Activated naive CD8-positive, alpha-beta T cell (primary cell): ENCODE measurements at regions not wholly inside any gene's neighbourhood (a gene's known extent, or its start where the extent isn't known, plus 50 kb on each side); places are given as distances from the start of the nearest gene placed in this dataset.
"Not testable (repeated sequence)": the region's sequence is repeated elsewhere in the genome, so short reads cannot be mapped to it uniquely, and the experiment has no call there.

Experiments
- H3K27ac Mint-ChIP-seq: one replicate; pipeline ENCODE4 v1.8.0; 2021; ENCODE audit warnings: mixed read lengths
- H3K27me3 Mint-ChIP-seq: one replicate; pipeline ENCODE4 v1.8.0; 2021; ENCODE audit warnings: mixed read lengths
- H3K36me3 Mint-ChIP-seq: one replicate; pipeline ENCODE4 v1.8.0; 2021; ENCODE audit warnings: mixed read lengths
- H3K4me1 Mint-ChIP-seq: one replicate; pipeline ENCODE4 v1.8.0; 2021; ENCODE audit warnings: low read depth, mixed read lengths
- H3K4me3 Mint-ChIP-seq: one replicate; pipeline ENCODE4 v1.8.0; 2021; ENCODE audit warnings: mild to moderate bottlenecking, mixed read lengths
- H3K9me3 Mint-ChIP-seq: one replicate; pipeline ENCODE4 v1.8.0; 2021; ENCODE audit warnings: low read depth, mixed read lengths

GRCh38 chr18:70411307-70411706 is 122.5 kb downstream of the SOCS6 start:
- no peaks in the 10 kb centered on the region for H3K9me3 Mint-ChIP-seq
- peaks cover 5% of the 10 kb centered on the region for H3K27me3 Mint-ChIP-seq
- H3K36me3 Mint-ChIP-seq, result no peaks in the 10 kb centered on the region
- H3K4me1 Mint-ChIP-seq, result no peaks in the 10 kb centered on the region
- H3K4me3 Mint-ChIP-seq, result no peak overlapping the region
- no peak overlapping the region for H3K27ac Mint-ChIP-seq

GRCh38 chr18:70405052-70405451 is 116.2 kb downstream of the SOCS6 start:
- Mint-ChIP-seq H3K9me3 (no peaks in the 10 kb centered on the region), H3K4me3 (no peak overlapping the region), H3K36me3 (no peaks in the 10 kb centered on the region), H3K4me1 (no peaks in the 10 kb centered on the region), H3K27ac (no peak overlapping the region), H3K27me3 (no peaks in the 10 kb centered on the region)

GRCh38 chr18:70400476-70400875 is 111.6 kb downstream of the SOCS6 start:
- Mint-ChIP-seq H3K4me3 (no peak overlapping the region), H3K9me3 (no peaks in the 10 kb centered on the region), H3K27ac (no peak overlapping the region), H3K36me3 (no peaks in the 10 kb centered on the region), H3K27me3 (no peaks in the 10 kb centered on the region), H3K4me1 (no peaks in the 10 kb centered on the region)

GRCh38 chr18:70398076-70398475 is 109.2 kb downstream of the SOCS6 start:
- Mint-ChIP-seq H3K36me3 (no peaks in the 10 kb centered on the region), H3K27me3 (no peaks in the 10 kb centered on the region), H3K4me1 (no peaks in the 10 kb centered on the region)

GRCh38 chr18:70397259-70397925 is 108.5 kb downstream of the SOCS6 start:
- H3K9me3 Mint-ChIP-seq, result no peaks in the 10 kb centered on the region
- H3K27ac Mint-ChIP-seq, result no peak overlapping the region
- H3K4me1 Mint-ChIP-seq, result no peaks in the 10 kb centered on the region
- H3K36me3 Mint-ChIP-seq, result no peaks in the 10 kb centered on the region
- H3K27me3 Mint-ChIP-seq, result no peaks in the 10 kb centered on the region
- no peak overlapping the region for H3K4me3 Mint-ChIP-seq

More at GRCh38 chr18:70398076-70398475, 109.2 kb downstream of the SOCS6 start:
- no peaks in the 10 kb centered on the region for H3K9me3 Mint-ChIP-seq
- H3K27ac Mint-ChIP-seq, result no peak overlapping the region
- H3K4me3 Mint-ChIP-seq, result no peak overlapping the region

- H3K9me3 Mint-ChIP-seq, H3K27me3 Mint-ChIP-seq, H3K27ac Mint-ChIP-seq, H3K4me1 Mint-ChIP-seq, H3K36me3 Mint-ChIP-seq, H3K4me3 Mint-ChIP-seq: not testable (repeated sequence)
Measured at GRCh38 chr18:70395771-70396170, 106.9 kb downstream of the SOCS6 start.

GRCh38 chr18:70394672-70395071 is 105.8 kb downstream of the SOCS6 start:
- Mint-ChIP-seq H3K36me3 (no peaks in the 10 kb centered on the region), H3K4me3 (no peak overlapping the region), H3K27ac (no peak overlapping the region), H3K27me3 (no peaks in the 10 kb centered on the region), H3K4me1 (no peaks in the 10 kb centered on the region), H3K9me3 (no peaks in the 10 kb centered on the region)

GRCh38 chr18:70390371-70391090 is 101.7 kb downstream of the SOCS6 start:
- Mint-ChIP-seq H3K27me3 (no peaks in the 10 kb centered on the region), H3K9me3 (no peaks in the 10 kb centered on the region), H3K27ac (no peak overlapping the region), H3K4me1 (no peaks in the 10 kb centered on the region), H3K36me3 (no peaks in the 10 kb centered on the region), H3K4me3 (no peak overlapping the region)

GRCh38 chr18:70389036-70389435 is 100.2 kb downstream of the SOCS6 start:
- not testable (repeated sequence) for H3K9me3 Mint-ChIP-seq, H3K4me3 Mint-ChIP-seq, H3K27ac Mint-ChIP-seq, H3K27me3 Mint-ChIP-seq, H3K36me3 Mint-ChIP-seq, H3K4me1 Mint-ChIP-seq

- Mint-ChIP-seq H3K9me3 (no peaks in the 10 kb centered on the region), H3K27me3 (no peaks in the 10 kb centered on the region), H3K4me1 (no peaks in the 10 kb centered on the region), H3K27ac (no peak overlapping the region), H3K4me3 (no peak overlapping the region), H3K36me3 (no peaks in the 10 kb centered on the region)
Measured at GRCh38 chr18:70387027-70387426, 98.2 kb downstream of the SOCS6 start.

- Mint-ChIP-seq H3K36me3 (no peaks in the 10 kb centered on the region), H3K4me1 (no peaks in the 10 kb centered on the region), H3K27ac (no peak overlapping the region), H3K4me3 (no peak overlapping the region), H3K9me3 (no peaks in the 10 kb centered on the region), H3K27me3 (no peaks in the 10 kb centered on the region)
Measured at GRCh38 chr18:70386582-70386981, 97.7 kb downstream of the SOCS6 start.

GRCh38 chr18:70385474-70385873 is 96.6 kb downstream of the SOCS6 start:
- Mint-ChIP-seq H3K9me3 (no peaks in the 10 kb centered on the region), H3K4me1 (no peaks in the 10 kb centered on the region), H3K4me3 (no peak overlapping the region), H3K27me3 (no peaks in the 10 kb centered on the region), H3K36me3 (no peaks in the 10 kb centered on the region), H3K27ac (no peak overlapping the region)

- Mint-ChIP-seq H3K4me3 (no peak overlapping the region), H3K27me3 (no peaks in the 10 kb centered on the region), H3K27ac (no peak overlapping the region), H3K36me3 (no peaks in the 10 kb centered on the region), H3K9me3 (no peaks in the 10 kb centered on the region), H3K4me1 (no peaks in the 10 kb centered on the region)
Measured at GRCh38 chr18:70384181-70384790, 95.4 kb downstream of the SOCS6 start.

GRCh38 chr18:70382992-70383717 is 94.3 kb downstream of the SOCS6 start:
- Mint-ChIP-seq H3K36me3 (no peaks in the 10 kb centered on the region), H3K4me3 (no peak overlapping the region), H3K9me3 (no peaks in the 10 kb centered on the region), H3K4me1 (no peaks in the 10 kb centered on the region), H3K27me3 (no peaks in the 10 kb centered on the region), H3K27ac (no peak overlapping the region)

GRCh38 chr18:70382017-70382416 is 93.2 kb downstream of the SOCS6 start:
- no peaks in the 10 kb centered on the region for H3K9me3 Mint-ChIP-seq
- no peaks in the 10 kb centered on the region for H3K27me3 Mint-ChIP-seq
- no peak overlapping the region for H3K4me3 Mint-ChIP-seq
- H3K36me3 Mint-ChIP-seq, result no peaks in the 10 kb centered on the region
- no peaks in the 10 kb centered on the region for H3K4me1 Mint-ChIP-seq
- no peak overlapping the region for H3K27ac Mint-ChIP-seq
